Activated CD8-positive, alpha-beta memory T cell treated with anti-CD3 and anti-CD28 coated beads for 4 hours (primary cell): ENCODE measurements at regions not wholly inside any gene's neighbourhood (a gene's known extent, or its start where the extent isn't known, plus 50 kb on each side); places are given as distances from the start of the nearest gene placed in this dataset.

Experiments
- DNase-seq, 2 donors: peaks; one replicate each; pipeline ENCODE4 v3.0.0-alpha.2; 2020; ENCODE audit warnings: low read depth in 2 of 2

- no peak for DNase-seq
These were observed 52.7 kb upstream of the ERCC6L2 start for GRCh38 chr9:95822583-95823431.

GRCh38 chr9:95822015-95822414, 53.5 kb upstream of the ERCC6L2 start:
- no peak for DNase-seq

- no peak for DNase-seq
These were observed 55.4 kb upstream of the ERCC6L2 start for GRCh38 chr9:95820074-95820473.

- no peak for DNase-seq
These were observed 55.9 kb upstream of the ERCC6L2 start for GRCh38 chr9:95819636-95820035.

GRCh38 chr9:95817205-95817604, 58.3 kb upstream of the ERCC6L2 start:
- DNase-seq = no peak

- DNase-seq = no peak
These were observed 58.8 kb upstream of the ERCC6L2 start for GRCh38 chr9:95816716-95817115.

GRCh38 chr9:95815961-95816360, 59.5 kb upstream of the ERCC6L2 start:
- no peak for DNase-seq

GRCh38 chr9:95815133-95815532, 60.4 kb upstream of the ERCC6L2 start:
- DNase-seq = no peak

DNA sequence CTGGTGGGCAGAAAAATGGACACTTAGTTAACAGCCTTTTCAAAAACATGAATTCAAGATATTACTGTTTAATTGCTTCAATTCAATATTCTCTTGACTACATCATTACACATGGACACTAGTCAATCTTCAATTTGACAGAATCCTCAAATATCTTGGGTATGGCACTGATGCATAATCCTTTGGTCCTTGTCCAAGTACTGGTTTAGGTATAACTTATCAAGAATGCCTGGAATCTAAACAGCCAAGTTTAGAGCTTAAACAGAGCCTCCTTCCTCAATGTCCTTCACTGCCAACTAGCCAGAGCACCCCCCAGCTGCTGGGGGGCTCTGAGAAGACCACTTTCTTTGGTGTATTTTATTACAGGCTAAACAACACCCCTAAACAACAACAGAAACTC, 61.6 kb upstream of the ERCC6L2 start:
- DNase-seq = no peak

- DNase-seq = no peak
These were observed 64.7 kb upstream of the ERCC6L2 start for GRCh38 chr9:95810814-95811213.

GRCh38 chr9:95810133-95810532, 65.4 kb upstream of the ERCC6L2 start:
- no peak for DNase-seq

- no peak for DNase-seq
These were observed 65.8 kb upstream of the ERCC6L2 start for GRCh38 chr9:95809686-95810085.

GRCh38 chr9:95808011-95808410, 67.5 kb upstream of the ERCC6L2 start:
- DNase-seq = no peak

DNA sequence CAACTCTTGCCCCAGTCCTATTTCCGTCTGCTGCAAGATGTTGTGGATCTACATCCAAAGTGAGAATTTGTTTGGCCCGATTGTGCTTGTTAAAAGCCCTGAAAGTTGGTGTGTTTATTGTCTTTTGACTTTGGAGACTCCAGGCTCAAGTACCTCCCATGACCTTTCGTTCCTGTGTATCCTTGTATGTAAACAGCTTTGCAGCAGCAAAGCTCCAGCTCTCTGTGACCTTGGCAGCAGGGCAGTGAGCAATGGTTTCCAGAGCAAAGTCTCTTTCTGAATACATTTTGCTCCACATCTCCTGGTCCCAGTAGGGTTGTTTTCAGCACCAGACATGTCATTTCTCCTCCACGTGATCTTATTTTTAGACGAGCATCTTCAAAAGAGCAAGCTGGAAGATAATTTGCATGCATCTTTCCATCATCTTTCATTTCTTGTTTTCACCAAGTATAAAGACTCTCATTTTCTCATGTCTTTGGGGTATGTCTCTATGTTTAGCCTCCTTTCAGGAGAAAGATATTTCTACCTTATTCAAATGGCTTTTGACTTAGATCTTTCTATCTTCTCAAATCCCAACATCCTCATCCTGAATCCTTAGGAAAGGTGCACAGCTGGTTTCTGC, 68.1 kb upstream of the ERCC6L2 start:
- DNase-seq = no peak

- DNase-seq = no peak
These were observed 72.3 kb upstream of the ERCC6L2 start for GRCh38 chr9:95803197-95803596.

DNA sequence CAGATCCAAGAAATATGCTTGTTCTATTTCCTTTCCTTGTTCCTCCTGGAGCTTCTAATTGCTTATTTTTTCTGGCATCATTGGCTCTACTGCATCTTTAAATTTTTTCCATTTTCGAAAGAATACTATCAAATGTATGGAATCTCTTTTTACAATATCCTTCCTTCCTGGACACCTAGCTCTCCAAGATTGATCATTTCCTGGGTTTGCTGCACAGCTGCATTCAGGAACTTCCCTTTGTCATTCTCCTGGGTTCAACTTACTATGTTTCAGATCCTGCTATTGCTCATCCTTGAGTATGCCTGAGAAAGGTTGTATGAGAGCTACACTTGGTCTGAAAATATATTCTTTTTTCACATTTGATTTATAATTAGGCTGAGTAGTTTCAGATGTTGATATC, 73.7 kb upstream of the ERCC6L2 start:
- DNase-seq = no peak

DNA sequence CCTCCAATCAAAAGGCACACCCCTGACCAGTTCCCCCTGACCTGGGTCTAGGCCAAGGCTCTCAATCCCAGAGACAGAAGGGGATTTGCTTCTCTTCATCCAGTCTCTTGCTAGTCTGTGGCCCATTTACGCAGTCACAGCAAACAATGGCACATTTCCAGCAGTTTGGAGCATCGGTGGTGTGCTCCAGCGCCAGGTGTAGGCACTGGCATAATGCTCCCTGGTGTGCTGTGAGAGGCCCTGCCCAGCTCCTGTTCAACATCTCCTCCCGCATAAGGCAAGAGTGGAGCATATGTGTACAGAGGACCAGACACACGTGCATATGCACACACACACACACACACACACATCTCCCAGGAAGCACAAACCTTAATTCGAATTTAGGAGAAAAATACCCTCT, 79.5 kb upstream of the ERCC6L2 start:
- DNase-seq = no peak

DNA sequence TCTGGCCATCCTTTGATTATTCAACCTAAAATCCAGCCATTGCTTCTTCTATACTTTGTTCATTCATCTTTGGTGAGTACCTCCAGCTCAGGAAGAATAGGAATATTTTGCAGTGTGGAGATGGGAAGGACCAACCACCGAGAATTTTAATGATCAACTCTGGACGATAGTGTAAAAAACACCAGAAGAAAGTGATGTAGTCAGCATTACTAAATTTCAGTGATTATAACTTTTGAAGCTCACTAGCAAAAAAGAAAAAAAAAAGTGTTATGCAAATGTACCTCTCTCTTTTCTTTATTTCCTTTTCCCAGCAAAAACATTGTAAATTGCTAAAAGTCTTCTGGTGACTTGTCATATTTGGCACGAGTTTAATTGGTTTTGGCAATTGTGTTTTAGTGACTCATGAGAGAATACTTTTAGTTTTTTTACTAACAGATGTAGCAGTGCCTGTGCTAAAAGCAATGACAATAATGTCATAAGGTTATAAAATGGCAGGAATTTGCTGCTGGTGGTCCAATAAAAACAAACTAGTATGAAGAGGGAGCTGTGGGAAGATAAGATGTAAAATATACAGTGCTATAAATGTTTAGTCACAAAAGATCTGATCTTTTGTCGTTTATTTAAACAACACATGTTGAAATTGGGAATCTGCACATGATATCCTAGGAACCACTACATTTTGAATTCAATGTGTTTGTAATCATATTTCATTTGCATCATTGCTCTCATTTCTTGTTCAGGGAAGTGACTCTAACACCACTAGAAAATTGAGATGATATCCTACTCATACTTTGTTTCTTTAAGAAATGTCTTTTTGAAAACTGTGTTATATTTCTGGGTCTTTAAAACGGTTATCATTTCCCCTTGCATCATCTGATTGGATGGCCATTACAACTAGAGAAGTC, 81.3 kb upstream of the ERCC6L2 start:
- DNase-seq = no peak

DNA sequence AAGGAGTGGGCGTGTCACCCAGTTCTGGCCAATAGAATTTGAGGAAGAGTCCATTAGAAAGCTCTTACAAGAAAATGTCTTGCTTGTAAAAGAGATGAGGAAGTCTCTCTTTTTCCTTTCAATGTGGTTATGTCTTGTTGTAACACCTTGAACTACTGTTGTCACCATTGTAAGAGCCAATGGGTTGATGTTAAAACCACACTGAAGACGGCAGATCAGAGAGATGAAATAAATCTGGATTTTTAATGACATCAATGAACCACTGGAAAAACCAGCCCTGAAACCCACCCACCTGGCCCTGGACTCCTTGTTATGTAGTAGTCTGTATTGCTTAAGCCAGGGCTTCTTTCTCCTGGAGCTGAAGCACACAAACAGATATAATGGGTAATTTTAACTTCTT, 83.8 kb upstream of the ERCC6L2 start:
- no peak for DNase-seq

GRCh38 chr9:95791286-95791685, 84.2 kb upstream of the ERCC6L2 start:
- no peak for DNase-seq

DNA sequence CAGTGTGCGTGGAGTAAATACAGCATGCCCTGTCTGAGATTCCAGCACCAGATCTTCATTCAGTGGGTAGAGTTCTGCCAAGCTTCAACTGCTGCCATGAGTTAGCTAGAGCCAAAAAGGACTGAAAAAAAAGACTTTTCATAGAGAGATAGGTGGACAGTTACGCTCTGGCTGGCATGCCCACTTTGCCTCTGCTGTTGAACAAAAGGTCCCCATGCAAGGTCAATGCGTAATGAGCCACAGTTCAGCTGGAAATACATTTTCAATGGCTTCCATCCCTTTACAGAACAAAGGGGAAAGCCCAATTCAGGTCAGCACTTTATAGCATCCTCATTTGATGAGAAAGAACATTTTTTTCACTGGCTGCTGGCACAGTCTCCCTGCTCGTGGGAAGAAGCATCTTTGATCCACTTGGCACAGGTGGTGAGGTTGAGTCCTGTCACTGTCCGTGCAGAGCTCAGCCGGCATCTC, 86.9 kb upstream of the ERCC6L2 start:
- no peak for DNase-seq

GRCh38 chr9:95788021-95788420, 87.5 kb upstream of the ERCC6L2 start:
- DNase-seq = no peak
